CD8-positive, alpha-beta memory T cell (primary cell): ENCODE measurements at regions not wholly inside any gene's neighbourhood (a gene's known extent, or its start where the extent isn't known, plus 50 kb on each side); places are given as distances from the start of the nearest gene placed in this dataset.

Source experiments
- CTCF ChIA-PET: fragments of 350-600 bp; sonication (Branson Sonifier 250); formaldehyde crosslinking; loops from one replicate; lab custom pipeline; 2021; ENCODE audit warnings: antibody characterized with exemption; lab: Charles Lee
- POLR2A ChIA-PET: fragments of 350-600 bp; sonication (Branson Sonifier 250); formaldehyde crosslinking; loops from one replicate; lab custom pipeline; 2021; ENCODE audit warnings: antibody characterized with exemption; lab: Charles Lee
- DNase-seq, 5 donors: peaks; one replicate each; pipeline versions ENCODE4 v3.0.0 to v3.0.0-alpha.2; 2020 to 2022; ENCODE audit warnings: mixed read lengths in 1 of 5
- H3K27ac ChIP-seq: one replicate; pipeline ENCODE4 v1.7.0; 2013; ENCODE audit warnings: low read depth, mild to moderate bottlenecking, low read length, moderate library complexity
- H3K27me3 ChIP-seq: 2 replicates; pipeline ENCODE4 v1.7.0; 2013; ENCODE audit warnings: low read length, mild to moderate bottlenecking; ENCODE audit not compliant: insufficient read depth, poor library complexity, severe bottlenecking
- H3K36me3 ChIP-seq: 2 replicates; pipeline ENCODE4 v1.7.0; 2013; ENCODE audit warnings: mild to moderate bottlenecking, low read length, moderate library complexity; ENCODE audit not compliant: insufficient read depth
- H3K4me1 ChIP-seq: 2 replicates; pipeline ENCODE4 v1.7.0; 2013; ENCODE audit warnings: mild to moderate bottlenecking, low read length, moderate library complexity; ENCODE audit not compliant: insufficient read depth
- H3K4me3 ChIP-seq: 2 replicates; pipeline ENCODE4 v1.7.0; 2013; ENCODE audit warnings: mild to moderate bottlenecking, low read length
- H3K9me3 ChIP-seq: 2 replicates; pipeline ENCODE4 v1.7.0; 2013; ENCODE audit warnings: mild to moderate bottlenecking, low read length
- H3K27ac Mint-ChIP-seq, 8 donors: one replicate each; pipeline ENCODE4 v1.8.0; 2020 to 2021; ENCODE audit warnings: mixed read lengths in 8 of 8, mild to moderate bottlenecking in 6 of 8, inconsistent platforms in 3 of 8, moderate library complexity in 3 of 8
- H3K27me3 Mint-ChIP-seq, 2 donors: one replicate each; pipeline ENCODE4 v1.8.0; 2020 to 2021; ENCODE audit warnings: mixed read lengths in 2 of 2, mild to moderate bottlenecking in 1 of 2, moderate library complexity in 1 of 2
- H3K36me3 Mint-ChIP-seq, 3 donors: one replicate each; pipeline ENCODE4 v1.8.0; 2020 to 2021; ENCODE audit warnings: mixed read lengths in 3 of 3, inconsistent platforms in 1 of 3, mild to moderate bottlenecking in 1 of 3
- H3K4me1 Mint-ChIP-seq, 3 donors: one replicate each; pipeline ENCODE4 v1.8.0; 2020 to 2021; ENCODE audit warnings: mixed read lengths in 3 of 3, inconsistent platforms in 1 of 3, mild to moderate bottlenecking in 1 of 3
- H3K4me3 Mint-ChIP-seq, 7 donors: one replicate each; pipeline ENCODE4 v1.8.0; 2020 to 2021; ENCODE audit warnings: mixed read lengths in 7 of 7, mild to moderate bottlenecking in 6 of 7, moderate library complexity in 4 of 7, inconsistent platforms in 2 of 7
- H3K9me3 Mint-ChIP-seq, 5 donors: one replicate each; pipeline ENCODE4 v1.8.0; 2020 to 2022; ENCODE audit warnings: mixed read lengths in 5 of 5, mild to moderate bottlenecking in 3 of 5, moderate library complexity in 2 of 5, inconsistent platforms in 1 of 5

- no peaks in the 10 kb centered on the region for H3K27me3 ChIP-seq
- H3K9me3 Mint-ChIP-seq, result peaks cover 11 to 16% (median 13%) of the 10 kb centered on the region in 5 donors
- H3K4me3 Mint-ChIP-seq, result no peak overlapping the region
- no peaks in the 10 kb centered on the region for H3K36me3 ChIP-seq
- no peak overlapping the region for H3K27ac ChIP-seq
- peaks cover 0 to 27% (median 0%) of the 10 kb centered on the region in 3 donors for H3K36me3 Mint-ChIP-seq
- H3K4me1 Mint-ChIP-seq, result peaks cover 0 to 3% (median 0%) of the 10 kb centered on the region in 3 donors
- no peaks in the 10 kb centered on the region for H3K4me1 ChIP-seq
- POLR2A ChIA-PET, result no interaction called here
- H3K27ac Mint-ChIP-seq, result no peak overlapping the region
- no peak overlapping the region for H3K4me3 ChIP-seq
- no peaks in the 10 kb centered on the region for H3K27me3 Mint-ChIP-seq
- CTCF ChIA-PET, result no interaction called here
- H3K9me3 ChIP-seq, result no peaks in the 10 kb centered on the region
- DNase-seq, result no peak
Observed at GRCh38 chr3:28104896-28105534, 136.4 kb upstream of the CMC1 start.

- H3K36me3 Mint-ChIP-seq, result peaks cover 0 to 10% (median 0%) of the 10 kb centered on the region in 3 donors
- no peak for DNase-seq
- no peaks in the 10 kb centered on the region for H3K9me3 Mint-ChIP-seq
- no peaks in the 10 kb centered on the region for H3K9me3 ChIP-seq
- CTCF ChIA-PET, result no interaction called here
- peaks cover 2 to 3% (median 3%) of the 10 kb centered on the region in 3 donors for H3K4me1 Mint-ChIP-seq
- H3K4me3 Mint-ChIP-seq, result no peak overlapping the region
- no peak overlapping the region for H3K27ac Mint-ChIP-seq
- H3K4me3 ChIP-seq, result no peak overlapping the region
- H3K27ac ChIP-seq, result no peak overlapping the region
- POLR2A ChIA-PET, result interaction anchor here (0.7 kb wide), 1 partner anchor 451 kb away, joined by 3 read pairs; no protein-coding TSS in a partner anchor
- no peaks in the 10 kb centered on the region for H3K4me1 ChIP-seq
- H3K27me3 Mint-ChIP-seq, result no peaks in the 10 kb centered on the region
- H3K27me3 ChIP-seq, result no peaks in the 10 kb centered on the region
- H3K36me3 ChIP-seq, result no peaks in the 10 kb centered on the region
Observed at GRCh38 chr3:28109829-28110228, 131.6 kb upstream of the CMC1 start.

GRCh38 chr3:28110869-28111268 is 130.6 kb upstream of the CMC1 start:
- Histone ChIP-seq H3K4me3 (no peak overlapping the region), H3K27ac (no peak overlapping the region), H3K27me3 (no peaks in the 10 kb centered on the region), H3K9me3 (no peaks in the 10 kb centered on the region), H3K4me1 (no peaks in the 10 kb centered on the region), H3K36me3 (no peaks in the 10 kb centered on the region)
- CTCF ChIA-PET, result no interaction called here
- no peaks in the 10 kb centered on the region for H3K27me3 Mint-ChIP-seq
- no peak for DNase-seq
- peaks cover 5 to 10% (median 10%) of the 10 kb centered on the region in 3 donors for H3K4me1 Mint-ChIP-seq
- H3K9me3 Mint-ChIP-seq, result no peaks in the 10 kb centered on the region
- POLR2A ChIA-PET, result no interaction called here
- H3K4me3 Mint-ChIP-seq, result no peak overlapping the region
- peak overlapping the region in 1 of 8 donors; percentile 32 for H3K27ac Mint-ChIP-seq
- H3K36me3 Mint-ChIP-seq, result peaks cover 0 to 10% (median 0%) of the 10 kb centered on the region in 3 donors

- no peaks in the 10 kb centered on the region for H3K4me1 ChIP-seq
- H3K27ac ChIP-seq, result no peak overlapping the region
- H3K36me3 ChIP-seq, result no peaks in the 10 kb centered on the region
- peaks cover 0 to 4% (median 0%) of the 10 kb centered on the region in 3 donors for H3K36me3 Mint-ChIP-seq
- DNase-seq, result no peak
- no peaks in the 10 kb centered on the region for H3K9me3 Mint-ChIP-seq
- H3K4me3 Mint-ChIP-seq, result no peak overlapping the region
- H3K27ac Mint-ChIP-seq, result peak overlapping the region in 3 of 8 donors; percentile 47 to 86 (median 75)
- no peak overlapping the region for H3K4me3 ChIP-seq
- H3K9me3 ChIP-seq, result no peaks in the 10 kb centered on the region
- H3K4me1 Mint-ChIP-seq, result peaks cover 10 to 14% (median 12%) of the 10 kb centered on the region in 3 donors
- H3K27me3 Mint-ChIP-seq, result no peaks in the 10 kb centered on the region
- POLR2A ChIA-PET, result interaction anchor here (0.5 kb wide), 1 partner anchor 17 kb away, joined by 3 read pairs; no protein-coding TSS in a partner anchor
- CTCF ChIA-PET, result no interaction called here
- no peaks in the 10 kb centered on the region for H3K27me3 ChIP-seq
Observed at GRCh38 chr3:28114893-28115292, 126.5 kb upstream of the CMC1 start.

- Mint-ChIP-seq H3K9me3 (no peaks in the 10 kb centered on the region), H3K27me3 (no peaks in the 10 kb centered on the region), H3K36me3 (peaks cover 0 to 4% (median 0%) of the 10 kb centered on the region in 3 donors), H3K4me3 (no peak overlapping the region), H3K4me1 (peaks cover 10 to 14% (median 12%) of the 10 kb centered on the region in 3 donors), H3K27ac (peak overlapping the region in 1 of 8 donors; percentile 75)
- POLR2A ChIA-PET, result no interaction called here
- Histone ChIP-seq H3K36me3 (no peaks in the 10 kb centered on the region), H3K4me1 (no peaks in the 10 kb centered on the region), H3K9me3 (no peaks in the 10 kb centered on the region), H3K27ac (no peak overlapping the region), H3K27me3 (no peaks in the 10 kb centered on the region), H3K4me3 (no peak overlapping the region)
- CTCF ChIA-PET, result no interaction called here
- no peak for DNase-seq
Observed at GRCh38 chr3:28115316-28115715, 126.1 kb upstream of the CMC1 start.

- CTCF ChIA-PET, result no interaction called here
- no peaks in the 10 kb centered on the region for H3K9me3 ChIP-seq
- no peaks in the 10 kb centered on the region for H3K36me3 Mint-ChIP-seq
- peaks cover 10 to 14% (median 12%) of the 10 kb centered on the region in 3 donors for H3K4me1 Mint-ChIP-seq
- no peak for DNase-seq
- H3K4me3 Mint-ChIP-seq, result no peak overlapping the region
- no peak overlapping the region for H3K27ac ChIP-seq
- no peaks in the 10 kb centered on the region for H3K27me3 ChIP-seq
- no peaks in the 10 kb centered on the region for H3K4me1 ChIP-seq
- POLR2A ChIA-PET, result no interaction called here
- no peak overlapping the region for H3K4me3 ChIP-seq
- H3K27me3 Mint-ChIP-seq, result no peaks in the 10 kb centered on the region
- no peaks in the 10 kb centered on the region for H3K36me3 ChIP-seq
- no peaks in the 10 kb centered on the region for H3K9me3 Mint-ChIP-seq
- no peak overlapping the region for H3K27ac Mint-ChIP-seq
Observed at GRCh38 chr3:28117598-28117997, 123.8 kb upstream of the CMC1 start.

- Mint-ChIP-seq H3K9me3 (no peaks in the 10 kb centered on the region), H3K4me3 (no peak overlapping the region), H3K27me3 (no peaks in the 10 kb centered on the region), H3K4me1 (peaks cover 10 to 14% (median 12%) of the 10 kb centered on the region in 3 donors), H3K36me3 (no peaks in the 10 kb centered on the region), H3K27ac (no peak overlapping the region)
- no peak for DNase-seq
- Histone ChIP-seq H3K4me1 (no peaks in the 10 kb centered on the region), H3K27me3 (no peaks in the 10 kb centered on the region), H3K27ac (no peak overlapping the region), H3K36me3 (no peaks in the 10 kb centered on the region), H3K4me3 (no peak overlapping the region), H3K9me3 (no peaks in the 10 kb centered on the region)
- POLR2A ChIA-PET, result no interaction called here
- CTCF ChIA-PET, result no interaction called here
Observed at GRCh38 chr3:28118087-28118486, 123.3 kb upstream of the CMC1 start.

- H3K4me1 ChIP-seq, result no peaks in the 10 kb centered on the region
- H3K9me3 ChIP-seq, result no peaks in the 10 kb centered on the region
- Mint-ChIP-seq H3K4me1 (peaks cover 5 to 13% (median 12%) of the 10 kb centered on the region in 3 donors), H3K36me3 (no peaks in the 10 kb centered on the region), H3K4me3 (no peak overlapping the region), H3K27ac (no peak overlapping the region), H3K27me3 (no peaks in the 10 kb centered on the region), H3K9me3 (no peaks in the 10 kb centered on the region)
- H3K4me3 ChIP-seq, result no peak overlapping the region
- DNase-seq, result no peak
- no peaks in the 10 kb centered on the region for H3K27me3 ChIP-seq
- no peak overlapping the region for H3K27ac ChIP-seq
- ChIA-PET POLR2A (no interaction called here), CTCF (no interaction called here)
- no peaks in the 10 kb centered on the region for H3K36me3 ChIP-seq
Observed at GRCh38 chr3:28122227-28122626, 119.2 kb upstream of the CMC1 start.
